Heart left ventricle (tissue), 16 donors: ENCODE measurements at regions not wholly inside any gene's neighbourhood (a gene's known extent, or its start where the extent isn't known, plus 50 kb on each side); places are given as distances from the start of the nearest gene placed in this dataset.

Experiments used
- ATAC-seq, 4 donors: fragments of 200-7000 bp; cut with Tn5 transposase; one replicate each; pipeline ENCODE4 v1.9.1; 2020 to 2022; ENCODE audit warnings: moderate library complexity in 4 of 4, mild to moderate bottlenecking in 3 of 4, moderate number of reproducible peaks in 1 of 4
- DNase-seq, 5 donors: peaks; one replicate each; pipeline ENCODE4 v3.0.0-alpha.2; 2020
- H3K27ac ChIP-seq, 12 donors: fragments of 200-600 bp; sonication (generic) in 4 of 12; one replicate each; pipeline versions ENCODE4 v1.5.0 to v1.8.0; 2016 to 2022; ENCODE audit warnings: mild to moderate bottlenecking in 2 of 12
- H3K27me3 ChIP-seq, 9 donors: fragments of 200-600 bp; sonication (generic) in 2 of 9; one replicate each; pipeline versions ENCODE4 v1.5.1 to v1.8.0; 2016 to 2022; ENCODE audit warnings: mild to moderate bottlenecking in 3 of 9
- H3K36me3 ChIP-seq, 9 donors: fragments of 200-600 bp; sonication (generic) in 2 of 9; one replicate each; pipeline versions ENCODE4 v1.5.0 to v1.8.0; 2018 to 2022; ENCODE audit warnings: mild to moderate bottlenecking in 2 of 9
- H3K4me1 ChIP-seq, 12 donors: fragments of 200-600 bp; sonication (generic) in 4 of 12; one replicate each; pipeline versions ENCODE4 v1.5.0 to v1.8.0; 2016 to 2022; ENCODE audit warnings: mild to moderate bottlenecking in 3 of 12
- H3K4me3 ChIP-seq, 12 donors: fragments of 200-600 bp; sonication (generic) in 4 of 12; one replicate each; pipeline versions ENCODE4 v1.5.0 to v1.8.0; 2017 to 2022; ENCODE audit warnings: mild to moderate bottlenecking in 9 of 12, moderate library complexity in 4 of 12
- H3K9me3 ChIP-seq, 12 donors: fragments of 200-600 bp; sonication (generic) in 4 of 12; one replicate each; pipeline versions ENCODE4 v1.5.0 to v1.8.0; 2016 to 2022; ENCODE audit warnings: mild to moderate bottlenecking in 1 of 12
- CTCF ChIP-seq, 12 donors: fragments of 200-600 bp; sonication (generic) in 4 of 12; IDR thresholded peaks; one replicate each; pipeline versions ENCODE4 v1.5.0 to v1.8.0; 2018 to 2022; ENCODE audit warnings: antibody characterized with exemption in 12 of 12, mild to moderate bottlenecking in 5 of 12
- POLR2A ChIP-seq, 2 donors: fragments of 450-650 bp; IDR thresholded peaks; one replicate each; pipeline ENCODE4 v1.6.1; 2017; ENCODE audit warnings: antibody characterized with exemption in 2 of 2, mild to moderate bottlenecking in 2 of 2, moderate library complexity in 2 of 2
- WGBS, 4 donors: extraction: QIAGEN DNeasy Blood & Tissue Kit in 2 of 4; methylation state at CpG; one replicate each; pipeline versions ENCODE4 v1.1.5 to v1.1.7; 2013 to 2018; 5-methylcytosine and 5-hydroxymethylcytosine counted together
- intact Hi-C, 10 donors: fragments of 100-400 bp; cut with DNase I; formaldehyde crosslinking; loops; one replicate each; pipeline versions ENCODE4 v1.11.1 to v1.14.2; 2022
- donor health status: ischemic (EF 13 %, LVEDD 7.1; RV severe dilation, severe dysfunction).
- donor health status: healthy with polysubstance abuse.
- donor health status: DM: no; HTN: yes; CAD: no.
- donor health status: DM: no; HTN: no; CAD: no.
- donor health status: ischemic (EF 25% LVEDD 6.9; RV normal size, moderate dysfunction).
- donor health status: ischemic (EF 25% LVEDD 5.7; RV mildly dilated, moderate dysfunction).
- donor health status: healthy.
- donor health status: DM: yes; HTN: yes; CAD: no.
- donor health status: ischemic (EF 35%, LVEDD 5.7; RV mildly dilated, moderate dysfunction).
- donor health status: nonischemic (EF 11% LVEDD 7.7; RV severe dilation, severe dysfunction).
- donor health status: DM: yes; HTN: yes; CAD: no.
- donor health status: PGD.
- donor health status: ischemic (EF 29% LVEDD 5.4; RV normal size, mild dysfunction).
- donor health status: nonischemic (EF 23%, LVEDD 6.1; RV moderate dilation, normal function).

- Histone ChIP-seq H3K27me3 (peaks cover 0 to 43% (median 4%) of the 10 kb centered on the region in 9 donors), H3K4me1 (peaks cover 0 to 15% (median 0%) of the 10 kb centered on the region in 12 donors), H3K4me3 (no peak overlapping the region), H3K27ac (no peak overlapping the region), H3K36me3 (no peaks in the 10 kb centered on the region), H3K9me3 (no peaks in the 10 kb centered on the region)
- ATAC-seq (no peak), DNase-seq (no peak)
- intact Hi-C loops: loop anchor here in 1 of 10 donors (10.0 kb wide), 1 partner anchor 458 kb away; no protein-coding TSS in a partner anchor
- TF ChIP-seq POLR2A (IDR thresholded peaks at IDR 0.05): no peak
- TF ChIP-seq CTCF (IDR thresholded peaks at IDR 0.05): no peak
- 71 to 80% (median 75%) methylated on average over 5 of the region's 5 CpGs for WGBS, 4 donors
Measured at GRCh38 chr5:174336479-174336878, 291.0 kb downstream of the NSG2 start.

GRCh38 chr5:174337276-174338184 is 292.0 kb downstream of the NSG2 start:
- H3K9me3 ChIP-seq: no peaks in the 10 kb centered on the region
- peaks cover 0 to 15% (median 0%) of the 10 kb centered on the region in 12 donors for H3K4me1 ChIP-seq
- H3K27me3 ChIP-seq: peaks cover 0 to 43% (median 4%) of the 10 kb centered on the region in 9 donors
- intact Hi-C loops: loop anchor here in 1 of 10 donors (10.0 kb wide), 1 partner anchor 457 kb away; no protein-coding TSS in a partner anchor
- peak in 2 of 4 donors; percentile 70 to 76 for ATAC-seq
- no peak overlapping the region for H3K4me3 ChIP-seq
- no peak overlapping the region for H3K27ac ChIP-seq
- H3K36me3 ChIP-seq: no peaks in the 10 kb centered on the region
- WGBS, 4 donors: 20 to 29% (median 23%) methylated on average over 17 to 18 of the region's 18 CpGs
- no peak for DNase-seq
- TF ChIP-seq CTCF (IDR thresholded peaks at IDR 0.05) (no peak), POLR2A (IDR thresholded peaks at IDR 0.05) (no peak)

GRCh38 chr5:174338185-174339010 is 292.9 kb downstream of the NSG2 start:
- intact Hi-C loops: loop anchor here in 1 of 10 donors (10.0 kb wide), 1 partner anchor 456 kb away; no protein-coding TSS in a partner anchor
- Histone ChIP-seq H3K4me1 (peaks cover 0 to 15% (median 0%) of the 10 kb centered on the region in 12 donors), H3K4me3 (no peak overlapping the region), H3K9me3 (no peaks in the 10 kb centered on the region), H3K27me3 (peaks cover 0 to 41% (median 4%) of the 10 kb centered on the region in 9 donors), H3K27ac (no peak overlapping the region), H3K36me3 (no peaks in the 10 kb centered on the region)
- 30 to 39% (median 33%) methylated on average over 13 of the region's 13 CpGs for WGBS, 4 donors
- ATAC-seq: peak in 3 of 4 donors; percentile 40 to 74 (median 73)
- TF ChIP-seq CTCF (IDR thresholded peaks at IDR 0.05) (no peak), POLR2A (IDR thresholded peaks at IDR 0.05) (no peak)
- DNase-seq: no peak
